ENCODE measurements at regions not wholly inside any gene's neighbourhood (a gene's known extent, or its start where the extent isn't known, plus 50 kb on each side); places are given as distances from the start of the nearest gene placed in this dataset.

DNA sequence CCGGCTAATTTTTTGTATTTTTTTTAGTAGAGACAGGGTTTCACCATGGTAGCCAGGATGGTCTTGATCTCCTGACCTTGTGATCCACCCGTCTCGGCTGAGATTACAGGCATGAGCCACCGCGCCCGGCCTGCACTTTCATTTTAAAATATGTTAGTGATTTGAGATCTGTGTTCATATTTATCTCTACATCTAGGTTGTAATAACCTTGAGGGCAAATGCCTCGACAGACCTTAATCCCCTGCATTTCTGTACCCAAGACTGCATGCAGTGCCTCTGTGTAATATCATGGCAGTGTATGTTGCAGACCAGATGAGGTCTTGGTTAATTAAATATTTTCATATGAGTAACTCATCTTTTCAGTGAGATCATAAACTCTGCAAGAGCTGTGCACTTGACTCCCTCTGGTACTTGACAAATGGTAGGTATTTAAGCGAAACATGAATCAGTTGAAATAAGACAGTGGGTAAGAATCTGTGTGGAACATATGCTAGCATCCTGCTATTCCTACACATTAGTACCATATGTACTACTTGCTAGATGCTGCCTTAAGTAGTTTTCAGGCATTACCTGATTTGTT is 673.9 kb upstream of the ANKRD30A start:
- 86 to 89% methylated on average over 8 of the region's 8 CpGs for WGBS, 2 donors
- Histone ChIP-seq H3K9me3 (ENCODE audit: control insufficient read depth in 2 of 2, insufficient read depth in 1 of 2, low read depth in 1 of 2, low read length in 1 of 2) (no peaks in the 10 kb centered on the region), H3K4me1 (ENCODE audit: control insufficient read depth in 2 of 2, insufficient read depth in 2 of 2, low read length in 1 of 2) (no peaks in the 10 kb centered on the region), H3K36me3 (ENCODE audit: control insufficient read depth in 2 of 2, insufficient read depth in 2 of 2, low read length in 1 of 2) (no peaks in the 10 kb centered on the region), H3K27ac (ENCODE audit: low read depth in 2 of 2, low read length in 1 of 2) (no peak overlapping the region), H3K27me3 (ENCODE audit: control insufficient read depth in 1 of 2, insufficient read depth in 2 of 2, low read length in 2 of 2) (no peaks in the 10 kb centered on the region), H3K4me3 (ENCODE audit: low read depth in 1 of 2, low read length in 2 of 2) (no peak overlapping the region)

- Histone ChIP-seq H3K27ac (ENCODE audit: low read depth in 2 of 2, low read length in 1 of 2) (no peak overlapping the region), H3K36me3 (ENCODE audit: control insufficient read depth in 2 of 2, insufficient read depth in 2 of 2, low read length in 1 of 2) (no peaks in the 10 kb centered on the region), H3K4me1 (ENCODE audit: control insufficient read depth in 2 of 2, insufficient read depth in 2 of 2, low read length in 1 of 2) (no peaks in the 10 kb centered on the region), H3K4me3 (ENCODE audit: low read depth in 1 of 2, low read length in 2 of 2) (no peak overlapping the region), H3K9me3 (ENCODE audit: control insufficient read depth in 2 of 2, insufficient read depth in 1 of 2, low read depth in 1 of 2, low read length in 1 of 2) (no peaks in the 10 kb centered on the region), H3K27me3 (ENCODE audit: control insufficient read depth in 1 of 2, insufficient read depth in 2 of 2, low read length in 2 of 2) (no peaks in the 10 kb centered on the region)
- WGBS, 2 donors: 62 to 65% methylated on average over 8 of the region's 8 CpGs
These were observed 675.0 kb upstream of the ANKRD30A start for GRCh38 chr10:36450380-36450779.

DNA sequence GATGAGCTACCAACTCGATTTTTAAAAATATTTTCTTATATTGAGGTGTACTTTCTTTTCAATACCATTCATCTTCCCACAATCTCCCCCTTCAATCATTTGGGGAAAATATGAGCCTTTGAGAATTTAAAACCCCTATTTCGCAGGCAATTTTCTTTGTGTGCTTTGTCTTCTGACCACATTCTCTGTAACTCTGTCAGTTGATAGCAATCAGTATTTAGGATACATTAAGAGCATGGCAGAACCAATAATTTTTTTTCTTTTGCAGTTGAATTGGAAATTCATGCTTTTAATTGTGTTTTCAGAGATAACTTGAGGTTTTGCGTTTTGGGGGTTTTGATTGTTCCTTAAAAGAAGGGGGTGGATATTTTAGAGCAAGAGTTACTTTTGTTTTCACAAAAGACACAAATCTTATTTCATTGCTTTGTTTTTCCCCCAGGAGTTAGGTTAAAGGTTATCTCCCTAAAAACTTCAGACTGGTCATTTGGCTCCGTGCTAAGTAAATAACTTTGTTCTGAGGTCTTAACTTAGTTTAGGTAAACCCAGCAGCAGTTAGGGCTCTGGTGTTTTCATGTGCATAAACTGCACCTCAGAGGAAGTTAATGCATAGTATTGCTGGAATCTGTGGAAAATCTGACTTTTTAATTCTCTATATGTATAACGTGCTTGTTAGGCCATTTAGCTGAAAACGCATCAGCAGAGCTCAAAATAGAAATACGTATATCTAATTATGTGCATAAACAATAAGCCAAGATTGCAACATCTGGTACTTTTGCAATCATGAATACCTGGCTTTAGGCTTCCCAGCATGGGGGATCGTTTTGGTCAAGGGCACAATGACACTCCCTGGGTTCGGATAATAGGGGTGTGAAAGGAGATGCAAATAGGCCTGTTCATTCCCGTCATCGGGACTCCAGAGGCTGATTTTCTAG is 676.4 kb upstream of the ANKRD30A start:
- H3K27me3 ChIP-seq (ENCODE audit: control insufficient read depth in 1 of 2, insufficient read depth in 2 of 2, low read length in 2 of 2): no peaks in the 10 kb centered on the region
- H3K9me3 ChIP-seq (ENCODE audit: control insufficient read depth in 2 of 2, insufficient read depth in 1 of 2, low read depth in 1 of 2, low read length in 1 of 2): no peaks in the 10 kb centered on the region
- H3K36me3 ChIP-seq (ENCODE audit: control insufficient read depth in 2 of 2, insufficient read depth in 2 of 2, low read length in 1 of 2): no peaks in the 10 kb centered on the region
- no peak overlapping the region for H3K27ac ChIP-seq (ENCODE audit: low read depth in 2 of 2, low read length in 1 of 2)
- H3K4me1 ChIP-seq (ENCODE audit: control insufficient read depth in 2 of 2, insufficient read depth in 2 of 2, low read length in 1 of 2): no peaks in the 10 kb centered on the region
- H3K4me3 ChIP-seq (ENCODE audit: low read depth in 1 of 2, low read length in 2 of 2): no peak overlapping the region
- WGBS, 2 donors: 60 to 69% methylated on average over 11 of the region's 11 CpGs

DNA sequence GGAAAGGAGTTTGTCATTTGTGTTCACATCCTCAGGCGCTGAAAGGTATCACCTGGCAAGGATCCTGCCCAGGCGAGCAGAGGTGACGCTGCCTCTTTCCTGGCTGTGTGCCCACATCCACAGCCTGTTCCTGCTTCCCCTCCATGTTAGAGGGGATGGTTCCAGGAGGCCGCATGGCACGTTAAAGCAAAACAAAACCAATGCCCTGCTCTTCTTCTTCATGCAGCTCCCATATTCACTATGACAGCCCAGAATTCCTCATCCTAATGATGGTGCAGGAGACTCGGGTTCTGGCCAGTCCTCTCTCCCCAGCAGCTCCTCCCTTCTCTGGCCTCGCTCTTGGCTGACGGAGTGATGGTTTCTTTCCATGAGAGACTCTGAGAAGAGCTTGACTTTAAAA is 678.5 kb upstream of the ANKRD30A start:
- Histone ChIP-seq H3K9me3 (ENCODE audit: control insufficient read depth in 2 of 2, insufficient read depth in 1 of 2, low read depth in 1 of 2, low read length in 1 of 2) (no peaks in the 10 kb centered on the region), H3K4me1 (ENCODE audit: control insufficient read depth in 2 of 2, insufficient read depth in 2 of 2, low read length in 1 of 2) (no peaks in the 10 kb centered on the region), H3K36me3 (ENCODE audit: control insufficient read depth in 2 of 2, insufficient read depth in 2 of 2, low read length in 1 of 2) (no peaks in the 10 kb centered on the region), H3K27ac (ENCODE audit: low read depth in 2 of 2, low read length in 1 of 2) (no peak overlapping the region), H3K27me3 (ENCODE audit: control insufficient read depth in 1 of 2, insufficient read depth in 2 of 2, low read length in 2 of 2) (no peaks in the 10 kb centered on the region), H3K4me3 (ENCODE audit: low read depth in 1 of 2, low read length in 2 of 2) (no peak overlapping the region)
- 39 to 63% methylated on average over 8 of the region's 8 CpGs for WGBS, 2 donors

GRCh38 chr10:36443233-36443632 is 682.2 kb upstream of the ANKRD30A start:
- no peaks in the 10 kb centered on the region for H3K27me3 ChIP-seq (ENCODE audit: control insufficient read depth in 1 of 2, insufficient read depth in 2 of 2, low read length in 2 of 2)
- no peaks in the 10 kb centered on the region for H3K9me3 ChIP-seq (ENCODE audit: control insufficient read depth in 2 of 2, insufficient read depth in 1 of 2, low read depth in 1 of 2, low read length in 1 of 2)
- no peaks in the 10 kb centered on the region for H3K36me3 ChIP-seq (ENCODE audit: control insufficient read depth in 2 of 2, insufficient read depth in 2 of 2, low read length in 1 of 2)
- H3K27ac ChIP-seq (ENCODE audit: low read depth in 2 of 2, low read length in 1 of 2): no peak overlapping the region
- no peaks in the 10 kb centered on the region for H3K4me1 ChIP-seq (ENCODE audit: control insufficient read depth in 2 of 2, insufficient read depth in 2 of 2, low read length in 1 of 2)
- H3K4me3 ChIP-seq (ENCODE audit: low read depth in 1 of 2, low read length in 2 of 2): no peak overlapping the region

DNA sequence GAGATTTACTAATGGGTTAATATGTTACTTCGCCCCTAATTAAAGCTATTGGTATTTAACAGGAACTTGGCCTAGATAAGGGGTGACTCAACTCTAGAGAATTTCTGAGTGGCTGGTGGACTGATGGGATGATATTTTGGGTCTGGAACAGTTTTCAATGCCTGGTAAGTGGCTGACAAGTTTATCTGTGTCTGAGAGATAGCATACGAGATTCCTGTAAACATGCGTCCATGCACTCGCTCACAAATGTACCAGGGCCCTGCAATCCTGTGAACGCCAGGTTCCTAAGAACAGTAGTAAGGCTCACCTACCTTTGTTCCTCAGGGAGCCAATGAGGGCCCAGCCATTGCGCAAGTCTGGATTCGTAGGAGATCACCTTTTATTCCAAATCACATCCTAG is 683.8 kb upstream of the ANKRD30A start:
- H3K27ac ChIP-seq (ENCODE audit: low read depth in 2 of 2, low read length in 1 of 2): no peak overlapping the region
- H3K4me3 ChIP-seq (ENCODE audit: low read depth in 1 of 2, low read length in 2 of 2): no peak overlapping the region
- 46 to 55% methylated on average over 7 of the region's 7 CpGs for WGBS, 2 donors
- no peaks in the 10 kb centered on the region for H3K9me3 ChIP-seq (ENCODE audit: control insufficient read depth in 2 of 2, insufficient read depth in 1 of 2, low read depth in 1 of 2, low read length in 1 of 2)
- no peaks in the 10 kb centered on the region for H3K4me1 ChIP-seq (ENCODE audit: control insufficient read depth in 2 of 2, insufficient read depth in 2 of 2, low read length in 1 of 2)
- no peaks in the 10 kb centered on the region for H3K36me3 ChIP-seq (ENCODE audit: control insufficient read depth in 2 of 2, insufficient read depth in 2 of 2, low read length in 1 of 2)
- H3K27me3 ChIP-seq (ENCODE audit: control insufficient read depth in 1 of 2, insufficient read depth in 2 of 2, low read length in 2 of 2): no peaks in the 10 kb centered on the region

DNA sequence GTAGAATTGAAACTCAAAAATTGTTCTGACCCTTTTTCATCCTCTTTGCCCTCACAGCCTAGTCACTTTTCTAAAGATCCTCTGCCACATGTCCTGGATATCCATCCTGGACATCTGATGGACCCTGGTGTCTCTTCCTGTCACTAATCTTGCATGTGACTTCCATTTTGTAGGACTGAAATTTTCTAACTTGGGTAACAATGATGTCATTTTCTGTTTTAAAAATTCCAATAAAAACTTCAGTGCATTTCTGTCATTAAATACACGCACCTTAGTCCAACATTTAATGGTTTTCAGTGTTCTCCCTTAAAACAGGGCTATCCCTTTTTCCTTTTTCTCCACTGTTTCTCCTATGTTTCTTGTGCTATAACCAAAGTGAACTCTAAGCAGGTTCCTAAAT is 684.9 kb upstream of the ANKRD30A start:
- WGBS, 2 donors: 88% methylated on average over 1 of the region's 1 CpG
- H3K27me3 ChIP-seq (ENCODE audit: control insufficient read depth in 1 of 2, insufficient read depth in 2 of 2, low read length in 2 of 2): no peaks in the 10 kb centered on the region
- H3K4me1 ChIP-seq (ENCODE audit: control insufficient read depth in 2 of 2, insufficient read depth in 2 of 2, low read length in 1 of 2): no peaks in the 10 kb centered on the region
- no peaks in the 10 kb centered on the region for H3K9me3 ChIP-seq (ENCODE audit: control insufficient read depth in 2 of 2, insufficient read depth in 1 of 2, low read depth in 1 of 2, low read length in 1 of 2)
- H3K36me3 ChIP-seq (ENCODE audit: control insufficient read depth in 2 of 2, insufficient read depth in 2 of 2, low read length in 1 of 2): no peaks in the 10 kb centered on the region
- H3K4me3 ChIP-seq (ENCODE audit: low read depth in 1 of 2, low read length in 2 of 2): no peak overlapping the region
- no peak overlapping the region for H3K27ac ChIP-seq (ENCODE audit: low read depth in 2 of 2, low read length in 1 of 2)

GRCh38 chr10:36437367-36437766 is 688.0 kb upstream of the ANKRD30A start:
- no peak overlapping the region for H3K4me3 ChIP-seq (ENCODE audit: low read depth in 1 of 2, low read length in 2 of 2)

GRCh38 chr10:36428507-36428906 is 696.9 kb upstream of the ANKRD30A start:
- H3K36me3 ChIP-seq (ENCODE audit: control insufficient read depth in 2 of 2, insufficient read depth in 2 of 2, low read length in 1 of 2): no peaks in the 10 kb centered on the region
- H3K4me3 ChIP-seq (ENCODE audit: low read depth in 1 of 2, low read length in 2 of 2): no peak overlapping the region
- H3K27me3 ChIP-seq (ENCODE audit: control insufficient read depth in 1 of 2, insufficient read depth in 2 of 2, low read length in 2 of 2): no peaks in the 10 kb centered on the region
- H3K27ac ChIP-seq (ENCODE audit: low read depth in 2 of 2, low read length in 1 of 2): no peak overlapping the region
- H3K4me1 ChIP-seq (ENCODE audit: control insufficient read depth in 2 of 2, insufficient read depth in 2 of 2, low read length in 1 of 2): no peaks in the 10 kb centered on the region
- WGBS, 2 donors: 87 to 93% methylated on average over 2 of the region's 2 CpGs
- no peaks in the 10 kb centered on the region for H3K9me3 ChIP-seq (ENCODE audit: control insufficient read depth in 2 of 2, insufficient read depth in 1 of 2, low read depth in 1 of 2, low read length in 1 of 2)

More at GRCh38 chr10:36437367-36437766, 688.0 kb upstream of the ANKRD30A start:
- Histone ChIP-seq H3K27me3 (ENCODE audit: control insufficient read depth in 1 of 2, insufficient read depth in 2 of 2, low read length in 2 of 2) (no peaks in the 10 kb centered on the region), H3K36me3 (ENCODE audit: control insufficient read depth in 2 of 2, insufficient read depth in 2 of 2, low read length in 1 of 2) (no peaks in the 10 kb centered on the region), H3K9me3 (ENCODE audit: control insufficient read depth in 2 of 2, insufficient read depth in 1 of 2, low read depth in 1 of 2, low read length in 1 of 2) (no peaks in the 10 kb centered on the region), H3K27ac (ENCODE audit: low read depth in 2 of 2, low read length in 1 of 2) (no peak overlapping the region), H3K4me1 (ENCODE audit: control insufficient read depth in 2 of 2, insufficient read depth in 2 of 2, low read length in 1 of 2) (no peaks in the 10 kb centered on the region)
- WGBS, 2 donors: 58 to 73% methylated on average over 3 of the region's 3 CpGs
